MCF 10A (cell line): ENCODE measurements at regions not wholly inside any gene's neighbourhood (a gene's known extent, or its start where the extent isn't known, plus 50 kb on each side); places are given as distances from the start of the nearest gene placed in this dataset.

Experiments
- BruUV-seq: library from RNA; stranded (reverse); fragments of 400-500 nt; replicated peaks from 2 replicates; lab custom pipeline; 2021; lab: Mats Ljungman, UMichigan
- CTCF ChIA-PET: fragments of 300-600 bp; sonication (Branson Sonifier 250); formaldehyde crosslinking; extraction: SDS; loops from one replicate; lab custom pipeline; 2021; ENCODE audit warnings: antibody characterized with exemption, inconsistent platforms; lab: Yijun Ruan, JAX
- POLR2A ChIA-PET: fragments of 300-600, 350-650 bp; sonication (Branson Sonifier 250); formaldehyde crosslinking; extraction: SDS; loops from one replicate; lab custom pipeline; 2020; ENCODE audit warnings: antibody characterized with exemption, inconsistent platforms; lab: Yijun Ruan, JAX
- DNase-seq: peaks from one replicate; pipeline ENCODE4 v3.0.0-alpha.2; 2018; ENCODE audit not compliant: unreplicated experiment
- H3K27ac Mint-ChIP-seq: one replicate; pipeline ENCODE4 v1.8.0; 2022; ENCODE audit warnings: mild to moderate bottlenecking, low read depth, mixed read lengths; ENCODE audit not compliant: unreplicated experiment
- H3K27me3 Mint-ChIP-seq: one replicate; pipeline ENCODE4 v1.8.0; 2022; ENCODE audit warnings: mixed read lengths; ENCODE audit not compliant: insufficient read depth, unreplicated experiment
- H3K36me3 Mint-ChIP-seq: one replicate; pipeline ENCODE4 v1.8.0; 2022; ENCODE audit warnings: mild to moderate bottlenecking, moderate library complexity, mixed read lengths; ENCODE audit not compliant: insufficient read depth, unreplicated experiment
- H3K4me1 Mint-ChIP-seq: one replicate; pipeline ENCODE4 v1.8.0; 2022; ENCODE audit warnings: mixed read lengths; ENCODE audit not compliant: insufficient read depth, unreplicated experiment
- H3K4me3 Mint-ChIP-seq: one replicate; pipeline ENCODE4 v1.8.0; 2022; ENCODE audit warnings: mild to moderate bottlenecking, moderate library complexity, mixed read lengths; ENCODE audit not compliant: unreplicated experiment
- H3K9me3 Mint-ChIP-seq: one replicate; pipeline ENCODE4 v1.8.0; 2022; ENCODE audit warnings: mixed read lengths; ENCODE audit not compliant: unreplicated experiment
- CTCF ChIP-seq: fragments of 200-600 bp; IDR thresholded peaks from one replicate; pipeline ENCODE4 v1.8.0; 2022; ENCODE audit warnings: antibody characterized with exemption, mild to moderate bottlenecking; ENCODE audit not compliant: unreplicated experiment
- intact Hi-C: fragments of 100-400 bp; cut with micrococcal nuclease; formaldehyde crosslinking; loops from 2 replicates; pipeline ENCODE4 v1.14.1; 2022

- Mint-ChIP-seq H3K4me3 (no peak overlapping the region), H3K27me3 (no peaks in the 10 kb centered on the region), H3K9me3 (no peaks in the 10 kb centered on the region), H3K27ac (no peak overlapping the region), H3K36me3 (no peaks in the 10 kb centered on the region), H3K4me1 (no peaks in the 10 kb centered on the region)
- no peak for TF ChIP-seq CTCF
- DNase-seq: no peak
- intact Hi-C loops: no loop called here
- POLR2A ChIA-PET: no interaction called here
- BruUV-seq: no TSS peak
- CTCF ChIA-PET: interaction anchor here (0.6 to 0.7 kb wide), 2 partner anchors 55 to 1570 kb away, joined by 3 to 5 read pairs; no protein-coding TSS in a partner anchor
Measured at GRCh38 chr3:165462636-165463334, 266.6 kb upstream of the SLITRK3 start.

GRCh38 chr3:165459924-165460835 lies 264.0 kb upstream of the SLITRK3 start:
- intact Hi-C loops: no loop called here
- H3K27me3 Mint-ChIP-seq: no peaks in the 10 kb centered on the region
- no peak overlapping the region for H3K4me3 Mint-ChIP-seq
- no peaks in the 10 kb centered on the region for H3K4me1 Mint-ChIP-seq
- POLR2A ChIA-PET: no interaction called here
- TF ChIP-seq CTCF: no peak
- no peak overlapping the region for H3K27ac Mint-ChIP-seq
- no peaks in the 10 kb centered on the region for H3K36me3 Mint-ChIP-seq
- no peaks in the 10 kb centered on the region for H3K9me3 Mint-ChIP-seq
- BruUV-seq: TSS peak; percentile 84
- no peak for DNase-seq
- CTCF ChIA-PET: interaction anchor here (0.6 to 0.9 kb wide), 2 partner anchors 14 to 1572 kb away, joined by 3 read pairs; no protein-coding TSS in a partner anchor

- intact Hi-C loops: no loop called here
- no TSS peak for BruUV-seq
- POLR2A ChIA-PET: no interaction called here
Measured at GRCh38 chr3:165459111-165459510, 262.9 kb upstream of the SLITRK3 start.

More at GRCh38 chr3:165459111-165459510, 262.9 kb upstream of the SLITRK3 start:
- H3K27ac Mint-ChIP-seq: no peak overlapping the region
- CTCF ChIA-PET: no interaction called here
- no peaks in the 10 kb centered on the region for H3K36me3 Mint-ChIP-seq
- H3K27me3 Mint-ChIP-seq: no peaks in the 10 kb centered on the region
- H3K9me3 Mint-ChIP-seq: no peaks in the 10 kb centered on the region
- H3K4me3 Mint-ChIP-seq: no peak overlapping the region
- no peak for TF ChIP-seq CTCF
- no peaks in the 10 kb centered on the region for H3K4me1 Mint-ChIP-seq
- DNase-seq: no peak
